GM18507 (cell line): ENCODE measurements at regions not wholly inside any gene's neighbourhood (a gene's known extent, or its start where the extent isn't known, plus 50 kb on each side); places are given as distances from the start of the nearest gene placed in this dataset.

ENCODE experiments used
- DNase-seq: peaks from one replicate; pipeline ENCODE4 v3.0.0; 2011; ENCODE audit warnings: low read depth; ENCODE audit not compliant: insufficient read length; ENCODE audit errors: extremely low spot score
- FAIRE-seq: peaks from 2 replicates; lab custom pipeline; 2011; peaks lifted over from hg19 to GRCh38; lab: Jason Lieb, UNC

GRCh38 chr18:60925892-60926291, 407.3 kb upstream of the CDH20 start:
- DNase-seq, result no peak
- no peak for FAIRE-seq

- DNase-seq, result no peak
- no peak for FAIRE-seq
These were observed 403.3 kb upstream of the CDH20 start for GRCh38 chr18:60929966-60930365.

- no peak for DNase-seq
- FAIRE-seq, result no peak
These were observed 398.0 kb upstream of the CDH20 start for GRCh38 chr18:60935041-60935910.

- DNase-seq (no peak), FAIRE-seq (no peak)
These were observed 397.1 kb upstream of the CDH20 start for GRCh38 chr18:60936101-60936500.

GRCh38 chr18:60943297-60943696, 389.9 kb upstream of the CDH20 start:
- FAIRE-seq, result no peak
- no peak for DNase-seq

GRCh38 chr18:60950634-60951033, 382.6 kb upstream of the CDH20 start:
- DNase-seq (no peak), FAIRE-seq (no peak)

- DNase-seq (no peak), FAIRE-seq (no peak)
These were observed 382.1 kb upstream of the CDH20 start for GRCh38 chr18:60951091-60951490.

- no peak for FAIRE-seq
- DNase-seq, result no peak
These were observed 370.6 kb upstream of the CDH20 start for GRCh38 chr18:60962625-60963024.

- DNase-seq (no peak), FAIRE-seq (no peak)
These were observed 367.4 kb upstream of the CDH20 start for GRCh38 chr18:60965856-60966255.

GRCh38 chr18:60966876-60967275, 366.4 kb upstream of the CDH20 start:
- no peak for FAIRE-seq
- DNase-seq, result no peak

- DNase-seq (no peak), FAIRE-seq (no peak)
These were observed 357.8 kb upstream of the CDH20 start for GRCh38 chr18:60975420-60975819.

- no peak for FAIRE-seq
These were observed 356.3 kb upstream of the CDH20 start for GRCh38 chr18:60976976-60977375.

GRCh38 chr18:60978338-60978737, 354.9 kb upstream of the CDH20 start:
- no peak for FAIRE-seq

More at GRCh38 chr18:60976976-60977375, 356.3 kb upstream of the CDH20 start:
- DNase-seq, result no peak

GRCh38 chr18:60980422-60981005, 352.7 kb upstream of the CDH20 start:
- DNase-seq, result no peak
- no peak for FAIRE-seq

More at GRCh38 chr18:60978338-60978737, 354.9 kb upstream of the CDH20 start:
- DNase-seq, result no peak

- no peak for FAIRE-seq
- no peak for DNase-seq
These were observed 351.4 kb upstream of the CDH20 start for GRCh38 chr18:60981682-60982328.

GRCh38 chr18:60982329-60982695, 350.9 kb upstream of the CDH20 start:
- no peak for DNase-seq
- no peak for FAIRE-seq

- DNase-seq (no peak), FAIRE-seq (no peak)
These were observed 350.3 kb upstream of the CDH20 start for GRCh38 chr18:60982928-60983327.

GRCh38 chr18:60984510-60984909, 348.7 kb upstream of the CDH20 start:
- DNase-seq (no peak), FAIRE-seq (no peak)

- no peak for FAIRE-seq
- DNase-seq, result no peak
These were observed 345.3 kb upstream of the CDH20 start for GRCh38 chr18:60987963-60988362.

- FAIRE-seq (no peak), DNase-seq (no peak)
These were observed 336.9 kb upstream of the CDH20 start for GRCh38 chr18:60996326-60996725.

GRCh38 chr18:60996822-60997221, 336.4 kb upstream of the CDH20 start:
- FAIRE-seq (no peak), DNase-seq (no peak)
